ENCODE measurements at regions not wholly inside any gene's neighbourhood (a gene's known extent, or its start where the extent isn't known, plus 50 kb on each side); places are given as distances from the start of the nearest gene placed in this dataset.

- no peak for TF ChIP-seq EP300 (IDR thresholded peaks at IDR 0.05; ENCODE audit: borderline replicate concordance in 1 of 2, low read depth in 2 of 2, low read length in 2 of 2)
- TF ChIP-seq CHD2 (IDR thresholded peaks at IDR 0.05; ENCODE audit: low read length): no peak
- TF ChIP-seq GABPA (IDR thresholded peaks at IDR 0.05; ENCODE audit: borderline replicate concordance, insufficient read depth, low read length): no peak
- no peak for TF ChIP-seq POLR2A (IDR thresholded peaks at IDR 0.05; ENCODE audit: control extremely low read depth in 1 of 2, low read depth in 2 of 2, low read length in 2 of 2)
- TF ChIP-seq, protein P1, sequence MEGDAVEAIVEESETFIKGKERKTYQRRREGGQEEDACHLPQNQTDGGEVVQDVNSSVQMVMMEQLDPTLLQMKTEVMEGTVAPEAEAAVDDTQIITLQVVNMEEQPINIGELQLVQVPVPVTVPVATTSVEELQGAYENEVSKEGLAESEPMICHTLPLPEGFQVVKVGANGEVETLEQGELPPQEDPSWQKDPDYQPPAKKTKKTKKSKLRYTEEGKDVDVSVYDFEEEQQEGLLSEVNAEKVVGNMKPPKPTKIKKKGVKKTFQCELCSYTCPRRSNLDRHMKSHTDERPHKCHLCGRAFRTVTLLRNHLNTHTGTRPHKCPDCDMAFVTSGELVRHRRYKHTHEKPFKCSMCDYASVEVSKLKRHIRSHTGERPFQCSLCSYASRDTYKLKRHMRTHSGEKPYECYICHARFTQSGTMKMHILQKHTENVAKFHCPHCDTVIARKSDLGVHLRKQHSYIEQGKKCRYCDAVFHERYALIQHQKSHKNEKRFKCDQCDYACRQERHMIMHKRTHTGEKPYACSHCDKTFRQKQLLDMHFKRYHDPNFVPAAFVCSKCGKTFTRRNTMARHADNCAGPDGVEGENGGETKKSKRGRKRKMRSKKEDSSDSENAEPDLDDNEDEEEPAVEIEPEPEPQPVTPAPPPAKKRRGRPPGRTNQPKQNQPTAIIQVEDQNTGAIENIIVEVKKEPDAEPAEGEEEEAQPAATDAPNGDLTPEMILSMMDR (IDR thresholded peaks at IDR 0.05; ENCODE audit: control extremely low read depth in 1 of 3, insufficient read depth in 1 of 3, low read depth in 1 of 3, low read length in 3 of 3): no peak
- no peak for TF ChIP-seq TAF7 (optimal IDR thresholded peaks at IDR 0.05; ENCODE audit: borderline replicate concordance, low read depth, low read length)
- no peak for TF ChIP-seq EZH2 (IDR thresholded peaks at IDR 0.05; ENCODE audit: low read depth, low read length, severe bottlenecking)
- no peak for TF ChIP-seq SP1 (IDR thresholded peaks at IDR 0.05; ENCODE audit: low read depth, low read length)
- TF ChIP-seq YY1 (IDR thresholded peaks at IDR 0.05; ENCODE audit: low read depth, low read length): no peak
- no peak for TF ChIP-seq TBP (IDR thresholded peaks at IDR 0.05; ENCODE audit: low read depth, low read length)
- TF ChIP-seq, protein P2, sequence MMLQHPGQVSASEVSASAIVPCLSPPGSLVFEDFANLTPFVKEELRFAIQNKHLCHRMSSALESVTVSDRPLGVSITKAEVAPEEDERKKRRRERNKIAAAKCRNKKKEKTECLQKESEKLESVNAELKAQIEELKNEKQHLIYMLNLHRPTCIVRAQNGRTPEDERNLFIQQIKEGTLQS (IDR thresholded peaks at IDR 0.05; ENCODE audit: insufficient read depth, low read depth, low read length): no peak
Measured at GRCh38 chr9:129379886-129380285, 201.8 kb upstream of the IER5L start.
